ENCODE measurements at regions not wholly inside any gene's neighbourhood (a gene's known extent, or its start where the extent isn't known, plus 50 kb on each side); places are given as distances from the start of the nearest gene placed in this dataset.

GRCh38 chr11:98453378-98453777 is 567.4 kb upstream of the CNTN5 start:
- H3K27me3 ChIP-seq, result no peaks in the 10 kb centered on the region
- H3K4me1 ChIP-seq, result no peaks in the 10 kb centered on the region
- no peak for TF ChIP-seq CTCF (IDR thresholded peaks at IDR 0.05)
- H3K9me3 ChIP-seq, result no peaks in the 10 kb centered on the region
- no peak overlapping the region for H3K4me3 ChIP-seq
- intact Hi-C loops (cut with DNase I), result no loop called here
- DNase-seq (ENCODE audit: low spot score in 2 of 2), result no peak
- no peaks in the 10 kb centered on the region for H3K36me3 ChIP-seq
- no peak overlapping the region for H3K27ac ChIP-seq

- no peak overlapping the region for H3K27ac ChIP-seq
- no peaks in the 10 kb centered on the region for H3K9me3 ChIP-seq
- intact Hi-C loops (cut with DNase I), result no loop called here
- H3K27me3 ChIP-seq, result no peaks in the 10 kb centered on the region
- no peak overlapping the region for H3K4me3 ChIP-seq
- DNase-seq (ENCODE audit: low spot score in 2 of 2), result no peak
- TF ChIP-seq CTCF (IDR thresholded peaks at IDR 0.05), result no peak
- no peaks in the 10 kb centered on the region for H3K4me1 ChIP-seq
- H3K36me3 ChIP-seq, result no peaks in the 10 kb centered on the region
Measured at GRCh38 chr11:98455500-98456307, 565.0 kb upstream of the CNTN5 start.

GRCh38 chr11:98456308-98456680 is 564.5 kb upstream of the CNTN5 start:
- no peak for DNase-seq (ENCODE audit: low spot score in 2 of 2)
- Histone ChIP-seq H3K9me3 (no peaks in the 10 kb centered on the region), H3K36me3 (no peaks in the 10 kb centered on the region)

GRCh38 chr11:98495016-98495415 is 525.7 kb upstream of the CNTN5 start:
- intact Hi-C loops (cut with DNase I), result no loop called here
- Histone ChIP-seq H3K4me1 (no peaks in the 10 kb centered on the region), H3K9me3 (no peaks in the 10 kb centered on the region), H3K27me3 (no peaks in the 10 kb centered on the region), H3K36me3 (no peaks in the 10 kb centered on the region), H3K4me3 (no peak overlapping the region), H3K27ac (no peak overlapping the region)
- TF ChIP-seq CTCF (IDR thresholded peaks at IDR 0.05), result no peak
- no peak for DNase-seq (ENCODE audit: low spot score in 2 of 2)

More at GRCh38 chr11:98456308-98456680, 564.5 kb upstream of the CNTN5 start:
- no peak overlapping the region for H3K27ac ChIP-seq
- intact Hi-C loops (cut with DNase I), result no loop called here
- no peak overlapping the region for H3K4me3 ChIP-seq
- TF ChIP-seq CTCF (IDR thresholded peaks at IDR 0.05), result no peak
- no peaks in the 10 kb centered on the region for H3K27me3 ChIP-seq
- H3K4me1 ChIP-seq, result no peaks in the 10 kb centered on the region

- no peaks in the 10 kb centered on the region for H3K4me1 ChIP-seq
- H3K9me3 ChIP-seq, result no peaks in the 10 kb centered on the region
- H3K27me3 ChIP-seq, result no peaks in the 10 kb centered on the region
- H3K4me3 ChIP-seq, result no peak overlapping the region
- no peak for TF ChIP-seq CTCF (IDR thresholded peaks at IDR 0.05)
- intact Hi-C loops (cut with DNase I), result no loop called here
- no peaks in the 10 kb centered on the region for H3K36me3 ChIP-seq
- no peak overlapping the region for H3K27ac ChIP-seq
- no peak for DNase-seq (ENCODE audit: low spot score in 2 of 2)
Measured at GRCh38 chr11:98495601-98496000, 525.1 kb upstream of the CNTN5 start.

Data from ascending aorta (tissue), 2 donors.